HG03103 (cell line): ENCODE measurements at regions not wholly inside any gene's neighbourhood (a gene's known extent, or its start where the extent isn't known, plus 50 kb on each side); places are given as distances from the start of the nearest gene placed in this dataset.

Source experiments
- ATAC-seq: cut with Tn5 transposase; IDR thresholded peaks from one replicate; pipeline ENCODE4 v1.9.1; 2021; ENCODE audit warnings: low read depth; ENCODE audit not compliant: unreplicated experiment

DNA sequence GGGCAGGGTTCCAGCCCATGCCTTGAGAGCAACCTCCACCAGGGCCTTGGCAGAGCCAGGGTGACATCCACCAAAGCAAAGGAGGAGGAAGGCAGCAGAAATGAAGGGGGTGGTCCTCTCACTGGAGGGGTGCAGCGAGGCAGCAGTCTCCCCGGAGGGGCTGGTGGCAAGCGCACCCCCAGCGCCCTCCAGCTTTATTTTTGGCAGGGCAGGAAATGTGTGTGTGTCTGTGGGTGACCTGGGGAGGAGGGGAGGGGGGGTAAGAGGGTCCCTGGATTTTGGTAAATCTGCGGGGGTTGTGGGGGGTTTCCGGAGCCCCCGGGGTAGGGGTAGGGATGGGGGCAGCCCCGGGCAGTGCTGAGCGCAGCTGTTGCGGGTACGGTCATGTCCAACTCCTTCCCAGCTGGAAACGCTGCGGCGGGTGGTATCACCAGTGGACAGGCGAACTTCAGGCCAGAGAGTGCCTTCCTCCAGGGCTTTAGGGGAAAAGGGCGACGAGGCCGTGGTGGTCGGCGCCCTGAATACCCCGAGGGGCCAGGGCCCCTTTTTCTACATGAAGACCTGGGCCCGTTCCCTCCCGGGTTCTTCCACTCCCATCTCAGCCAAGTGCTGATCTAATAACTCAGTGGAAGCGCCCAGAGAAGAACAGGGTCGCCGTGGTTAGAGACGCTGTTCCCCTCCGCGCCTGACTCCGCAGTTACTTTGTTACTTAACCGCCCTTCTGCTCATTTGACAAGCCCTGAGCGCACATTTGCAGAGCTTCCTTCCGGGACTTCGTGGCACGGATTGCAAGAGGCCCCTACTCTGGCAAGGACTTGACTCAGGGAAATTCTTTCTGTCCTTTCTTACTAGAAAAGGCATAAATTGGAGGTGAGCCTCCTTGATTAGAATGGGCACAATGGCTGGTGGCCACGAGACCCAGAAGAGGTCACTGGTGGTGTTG is 55.2 kb downstream of the FOS start:
- no peak for ATAC-seq

DNA sequence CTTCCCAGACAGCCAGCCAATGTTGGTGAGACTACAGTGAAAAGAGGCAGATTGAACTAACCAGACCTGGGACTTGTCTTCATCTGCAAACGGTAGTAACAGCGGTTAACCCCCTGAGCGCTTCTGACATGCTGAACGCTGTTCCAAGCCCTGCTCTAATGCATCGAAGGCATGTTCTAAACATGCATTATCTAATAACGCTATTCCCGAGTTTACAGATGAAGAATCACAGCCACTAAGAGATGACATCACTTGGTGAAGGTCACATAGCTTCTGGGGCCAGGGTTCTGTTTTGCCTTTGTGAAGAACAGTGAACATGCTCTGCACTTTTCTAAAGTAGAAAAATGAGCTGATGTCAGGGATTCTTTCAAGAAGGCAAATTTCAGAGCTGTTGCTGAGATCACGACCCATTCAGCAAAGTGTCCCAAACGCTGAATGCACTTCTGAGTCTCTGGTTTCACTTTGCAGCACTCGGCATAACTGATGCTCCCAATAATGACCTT is 56.0 kb downstream of the FOS start:
- no peak for ATAC-seq

DNA sequence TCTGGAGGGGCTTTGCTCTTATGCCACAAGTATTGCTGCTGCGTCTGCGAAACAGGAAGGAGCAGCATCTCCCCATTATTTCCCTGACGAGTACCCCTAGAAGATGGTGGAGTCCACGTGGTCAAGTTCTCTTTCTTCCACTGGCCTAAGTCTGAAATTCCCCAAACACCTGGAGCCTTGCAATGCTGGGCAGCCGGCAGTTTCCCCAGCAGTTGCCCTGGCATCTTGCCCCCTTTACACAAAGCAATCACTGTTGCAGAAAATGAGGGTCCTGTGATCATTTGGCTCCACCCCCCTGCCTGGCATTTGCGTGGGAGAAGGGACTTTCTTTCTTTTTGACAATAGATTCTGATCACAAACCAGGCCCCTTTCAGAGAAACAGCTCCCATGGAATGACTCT is 56.9 kb downstream of the FOS start:
- no peak for ATAC-seq

DNA sequence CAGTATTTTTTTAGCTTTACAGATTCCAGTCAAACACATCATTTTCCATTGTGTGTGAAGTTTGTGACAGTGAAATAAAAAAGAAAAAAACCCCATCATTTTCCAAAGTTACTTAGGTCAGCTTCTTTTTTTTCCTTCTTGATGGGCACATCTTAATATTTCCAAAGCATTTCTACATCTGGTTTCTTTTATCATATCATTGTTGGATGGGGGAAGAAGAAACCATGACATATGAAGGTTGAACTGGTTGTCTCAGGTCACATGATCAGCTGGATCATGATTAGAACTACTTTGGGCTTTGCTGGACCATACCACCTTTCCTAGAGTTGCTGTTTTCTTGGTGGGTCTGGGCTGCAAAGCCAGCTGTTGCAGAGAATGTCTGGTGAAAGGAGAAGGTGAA is 59.8 kb downstream of the FOS start:
- ATAC-seq: no peak

DNA sequence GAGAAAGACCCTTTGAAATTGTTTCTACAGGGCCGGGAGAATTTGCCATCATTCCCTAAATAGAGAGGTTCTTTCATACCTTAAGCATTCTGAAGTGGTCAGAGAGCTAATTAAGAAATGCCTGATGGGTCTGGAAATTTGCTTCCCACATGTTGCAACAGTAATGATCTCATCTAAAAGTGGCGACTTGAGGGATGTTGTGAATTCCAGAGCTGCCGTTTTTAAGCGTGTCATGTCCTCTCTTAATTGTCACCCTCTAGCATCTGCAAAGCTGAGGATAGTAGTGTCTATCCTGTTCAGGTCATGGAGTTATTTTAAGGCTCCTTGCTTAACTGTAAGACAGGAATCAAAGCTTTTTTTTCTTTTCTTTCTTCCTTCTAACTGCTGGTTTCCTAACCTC is 60.4 kb downstream of the FOS start:
- ATAC-seq: no peak

DNA sequence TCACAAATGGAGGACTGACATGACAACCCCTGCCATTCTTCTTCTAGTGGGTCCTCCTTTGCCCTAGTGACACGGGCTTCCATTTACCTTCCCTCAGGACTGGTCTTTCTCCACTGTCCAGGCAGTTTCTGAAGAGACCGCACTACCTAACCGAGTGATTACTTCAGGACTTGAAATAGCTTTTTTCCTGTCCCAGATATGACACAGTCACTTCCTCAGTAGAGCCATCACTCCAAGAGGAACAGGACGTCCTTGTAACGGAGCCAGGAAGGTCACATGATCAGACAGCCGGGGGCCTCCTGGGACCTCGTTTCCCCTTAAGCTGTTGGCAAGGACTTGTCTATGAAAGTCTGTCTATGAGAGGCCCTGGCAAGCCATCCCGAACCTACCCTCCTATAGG is 62.3 kb downstream of the FOS start:
- no peak for ATAC-seq

DNA sequence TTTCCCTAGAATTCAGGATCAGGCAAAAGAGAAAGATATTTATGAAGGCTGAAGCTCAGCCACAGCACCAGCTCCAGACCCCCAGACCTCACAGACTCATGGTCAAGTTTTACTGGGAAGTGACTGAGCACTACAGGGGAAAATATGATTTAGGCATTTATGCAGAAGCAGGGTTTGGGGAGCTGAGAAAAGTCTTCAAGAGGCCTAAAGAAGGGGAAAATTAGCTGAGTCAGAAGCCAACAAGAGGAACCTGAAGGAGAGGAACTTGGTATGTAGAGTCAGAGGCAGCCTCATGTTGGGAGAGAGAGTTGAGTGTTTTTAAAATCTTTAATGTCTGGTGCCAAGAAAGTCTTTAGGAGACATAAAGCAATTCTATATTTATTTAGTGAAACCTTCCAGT is 63.0 kb downstream of the FOS start:
- no peak for ATAC-seq

DNA sequence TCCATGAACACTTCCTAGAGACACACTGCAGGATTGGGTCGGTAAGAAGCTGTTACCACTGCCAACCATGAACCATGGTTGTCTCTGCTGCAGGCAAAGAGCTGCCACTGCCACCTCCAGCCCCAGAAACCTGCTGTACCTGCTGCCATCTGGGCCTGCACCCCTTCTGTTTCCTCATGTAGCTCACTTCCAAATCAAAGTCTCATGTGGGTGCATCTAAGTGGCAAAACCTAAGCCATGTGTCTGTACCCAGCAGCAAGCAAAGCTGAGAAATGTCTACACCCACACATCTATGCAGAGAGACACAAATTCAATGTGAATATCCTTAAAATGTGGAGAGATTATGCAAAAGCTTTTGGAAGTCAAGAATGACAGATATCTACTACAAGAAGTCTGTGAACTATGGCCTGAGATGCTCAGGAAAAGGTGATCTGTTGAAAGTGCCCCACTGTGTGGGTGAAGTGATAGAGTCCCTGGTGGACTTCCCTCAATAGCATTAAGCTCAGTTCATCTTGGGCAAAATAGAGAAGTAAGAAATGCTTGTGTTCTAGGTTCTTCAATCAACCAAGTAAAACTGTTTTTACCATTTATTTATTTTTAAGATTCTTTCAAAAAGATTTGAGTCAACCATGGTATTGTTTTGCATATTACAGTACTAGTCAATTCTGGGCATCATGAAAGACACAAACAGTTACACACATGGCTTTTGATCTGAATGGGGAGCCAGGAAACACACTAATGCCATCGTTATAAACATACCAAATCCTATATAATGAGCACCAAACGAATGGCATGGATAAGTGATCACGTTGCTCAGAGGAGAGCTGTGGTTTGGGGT is 64.4 kb downstream of the FOS start:
- ATAC-seq: peak; percentile 52

DNA sequence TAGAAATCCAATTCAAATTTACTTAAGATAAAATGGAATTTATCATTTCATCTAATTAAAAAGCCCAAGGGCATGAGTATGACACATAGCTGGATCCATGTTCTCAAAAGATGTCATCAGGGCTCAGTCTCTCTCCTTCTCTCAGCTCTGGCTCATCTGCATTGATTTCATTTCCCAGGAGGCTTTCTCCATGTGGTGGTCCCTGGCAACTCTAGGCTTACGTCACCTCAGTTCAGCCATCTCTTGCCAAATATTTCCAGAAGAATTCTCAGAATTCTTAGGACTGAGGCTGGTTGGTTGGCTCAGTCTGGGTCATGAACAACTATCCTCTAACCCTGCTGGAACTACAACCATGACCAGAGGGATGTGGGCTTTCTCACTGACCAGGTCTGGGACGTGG is 65.3 kb downstream of the FOS start:
- ATAC-seq: no peak

DNA sequence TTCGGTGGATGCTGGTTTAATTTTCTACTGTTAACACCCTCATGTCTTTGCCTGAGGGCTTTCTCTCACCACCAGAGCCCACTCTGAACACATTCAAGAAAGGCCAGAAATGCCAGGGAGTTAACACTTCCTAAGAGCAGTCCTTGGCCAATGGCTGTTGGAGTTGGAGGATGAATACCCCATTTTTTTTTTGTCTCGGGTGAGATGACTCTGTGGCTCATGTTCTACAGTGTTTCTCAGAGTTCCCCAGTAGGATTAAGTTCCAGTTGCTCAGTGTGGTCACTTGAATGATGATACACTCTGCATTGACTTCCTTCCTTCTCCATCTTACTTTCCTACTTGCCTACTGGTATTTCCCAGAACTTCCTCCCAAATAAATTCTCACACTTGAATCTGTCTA is 65.8 kb downstream of the FOS start:
- no peak for ATAC-seq

DNA sequence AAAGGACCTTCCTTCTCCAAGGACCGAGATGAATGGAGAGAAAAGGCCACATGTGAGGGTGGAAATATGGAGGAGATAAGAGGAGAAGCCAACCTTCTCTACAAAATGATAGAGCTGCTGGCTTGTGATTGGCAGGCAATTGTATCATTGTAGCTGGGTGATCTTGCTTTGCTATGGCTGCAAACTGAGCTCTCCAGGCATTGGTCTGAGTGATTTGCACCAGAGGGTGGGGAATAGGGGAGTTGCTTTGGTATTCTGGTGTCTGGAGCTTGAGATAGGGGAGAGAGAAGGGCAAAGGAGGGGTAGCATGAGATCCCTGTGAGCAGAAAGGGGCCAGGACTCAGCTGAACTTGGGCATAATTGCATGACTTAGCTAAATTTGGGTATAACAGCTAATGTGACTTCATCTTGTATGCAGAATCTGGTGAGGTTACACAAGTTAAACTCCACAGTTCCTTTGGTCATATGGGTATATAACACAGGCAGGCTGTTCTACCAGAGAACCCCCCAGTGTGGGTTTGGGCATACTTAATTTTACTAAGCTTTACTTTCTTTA is 72.0 kb downstream of the FOS start:
- no peak for ATAC-seq

DNA sequence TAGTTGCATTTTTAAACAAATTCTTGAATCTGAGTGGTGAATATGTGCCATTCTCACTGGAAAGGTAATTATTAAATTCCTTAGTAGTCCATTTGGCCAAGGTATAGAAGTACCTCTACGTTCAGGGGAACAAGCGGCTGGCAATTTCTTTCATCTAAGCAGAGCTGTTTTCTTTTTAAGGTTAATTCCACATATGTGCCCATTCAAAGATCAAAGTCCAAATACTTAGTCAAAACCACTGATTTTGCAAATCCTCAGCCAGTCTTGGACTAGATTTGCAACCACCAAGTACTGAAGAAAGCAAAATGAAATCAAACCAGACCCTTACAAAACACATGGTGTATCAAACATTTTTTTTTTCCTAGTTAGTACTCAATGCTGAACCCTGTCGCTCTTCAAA is 68.7 kb upstream of the JDP2 start:
- no peak for ATAC-seq

DNA sequence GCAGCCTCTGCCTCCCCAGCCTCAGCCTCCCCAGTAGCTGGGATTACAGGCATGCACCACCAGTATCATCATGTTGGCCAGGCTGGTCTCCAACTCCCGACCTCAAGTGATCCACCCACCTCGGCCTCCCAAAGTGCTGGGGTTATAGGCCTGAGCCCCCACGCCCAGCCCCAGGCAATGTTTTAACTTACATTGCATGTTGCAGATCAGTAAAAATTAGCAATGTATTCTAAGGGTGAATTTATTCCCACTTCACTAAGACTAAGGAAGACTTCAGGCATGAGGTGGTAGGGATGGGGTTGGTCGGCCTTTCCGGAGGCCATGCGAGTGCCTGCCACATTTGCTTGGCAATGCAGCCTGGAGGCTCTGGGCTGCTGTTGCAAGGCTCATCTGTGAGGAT is 66.8 kb upstream of the JDP2 start:
- no peak for ATAC-seq

DNA sequence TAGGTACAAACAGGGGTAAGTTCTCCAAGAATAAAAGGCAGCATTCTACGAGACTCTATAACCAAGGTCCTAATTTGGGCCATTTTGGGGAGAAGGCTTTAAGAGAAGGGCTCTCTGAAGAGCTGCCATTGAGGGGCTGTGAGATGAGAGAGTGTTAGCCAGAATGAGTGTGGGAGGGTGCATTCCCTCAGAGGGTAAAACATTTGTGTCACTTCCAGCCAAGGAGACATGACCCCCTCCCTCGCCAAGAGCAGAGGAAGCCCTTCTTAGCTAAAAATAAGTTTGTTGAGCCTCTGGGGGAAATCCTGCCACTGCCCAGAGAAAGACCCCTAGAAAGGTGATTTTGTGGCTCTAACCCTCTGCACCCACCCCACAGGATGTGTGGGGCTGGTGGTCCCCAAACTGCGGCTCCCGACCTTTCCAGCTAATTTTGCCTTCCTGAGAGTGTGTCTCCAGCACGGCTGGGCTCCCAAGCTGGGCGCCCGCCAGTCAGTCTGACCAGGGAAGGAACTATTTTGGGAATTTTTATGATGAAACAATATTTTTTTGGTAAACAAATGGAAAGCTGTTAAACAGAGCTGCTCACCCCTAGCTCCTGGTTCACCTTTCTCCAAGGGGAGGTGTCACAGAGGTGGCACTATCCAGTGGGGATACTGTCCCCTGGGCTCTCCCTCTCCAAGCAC is 65.9 kb upstream of the JDP2 start:
- no peak for ATAC-seq

DNA sequence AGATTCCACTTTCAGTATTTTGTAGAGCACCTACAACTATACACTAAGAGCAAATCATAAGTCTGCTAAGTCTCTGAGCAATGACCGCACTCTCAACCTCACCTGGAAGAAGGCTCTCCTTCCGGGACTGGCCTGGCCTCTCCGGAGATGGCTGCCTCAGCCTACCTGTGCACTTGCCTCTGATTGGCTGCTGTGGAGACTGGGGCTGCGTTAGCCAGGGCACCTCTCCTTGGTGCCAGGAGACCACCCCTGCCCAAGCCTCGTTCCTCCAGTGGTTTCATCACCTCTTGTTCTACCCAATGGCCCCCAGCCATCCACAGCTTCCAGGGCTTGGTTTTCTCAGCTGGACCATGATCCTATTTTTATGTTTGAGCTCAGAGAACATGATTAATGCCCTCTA is 64.7 kb upstream of the JDP2 start:
- ATAC-seq: no peak

DNA sequence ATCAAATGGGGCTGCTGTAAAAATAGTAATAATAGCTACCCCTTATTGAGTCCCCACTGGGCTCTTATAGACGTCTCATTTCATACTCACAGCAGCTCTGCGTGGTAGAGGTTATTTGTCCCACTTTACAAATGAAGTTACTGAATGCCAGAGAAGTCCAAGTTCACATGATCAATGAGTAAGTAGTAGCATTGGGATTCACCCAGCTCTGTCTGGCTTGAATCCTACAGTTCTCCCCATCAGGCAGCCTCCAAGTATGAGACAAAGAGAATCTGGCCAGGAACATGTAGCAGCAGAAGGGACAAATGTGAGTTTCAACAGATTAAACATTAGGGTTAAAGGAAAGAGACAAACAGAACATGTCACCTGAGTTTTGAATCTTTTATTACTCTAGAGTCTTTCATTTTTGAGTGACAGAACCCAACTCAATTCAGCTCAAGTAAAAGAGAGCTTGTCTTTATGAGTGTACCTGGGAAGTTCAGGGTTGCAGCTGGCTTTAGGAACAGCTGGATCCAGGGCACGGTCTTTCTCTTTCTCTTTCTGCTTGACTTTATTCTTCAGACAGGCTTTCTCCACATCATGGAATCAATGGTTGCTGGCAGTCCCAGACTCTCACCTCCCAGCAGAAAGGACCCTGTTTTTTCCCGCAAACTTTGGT is 64.1 kb upstream of the JDP2 start:
- ATAC-seq: no peak

DNA sequence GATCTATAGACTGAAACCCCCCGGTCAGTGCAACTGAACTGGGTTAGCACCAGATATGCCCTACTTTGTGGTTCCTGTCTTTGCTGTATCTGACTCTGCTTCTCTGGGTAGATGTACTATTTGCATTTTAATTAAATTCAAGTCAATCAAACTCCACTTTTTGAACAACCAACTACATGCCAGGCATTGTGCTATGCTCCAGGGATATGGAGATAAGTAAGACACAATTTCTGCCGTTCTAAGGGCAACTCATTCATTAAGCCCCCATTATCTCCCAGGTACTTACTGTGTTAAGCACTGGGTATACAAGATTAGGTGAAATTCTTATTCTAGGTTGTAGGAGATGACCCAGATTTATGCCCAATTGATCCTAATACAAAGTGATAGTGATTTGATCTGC is 62.7 kb upstream of the JDP2 start:
- ATAC-seq: no peak

DNA sequence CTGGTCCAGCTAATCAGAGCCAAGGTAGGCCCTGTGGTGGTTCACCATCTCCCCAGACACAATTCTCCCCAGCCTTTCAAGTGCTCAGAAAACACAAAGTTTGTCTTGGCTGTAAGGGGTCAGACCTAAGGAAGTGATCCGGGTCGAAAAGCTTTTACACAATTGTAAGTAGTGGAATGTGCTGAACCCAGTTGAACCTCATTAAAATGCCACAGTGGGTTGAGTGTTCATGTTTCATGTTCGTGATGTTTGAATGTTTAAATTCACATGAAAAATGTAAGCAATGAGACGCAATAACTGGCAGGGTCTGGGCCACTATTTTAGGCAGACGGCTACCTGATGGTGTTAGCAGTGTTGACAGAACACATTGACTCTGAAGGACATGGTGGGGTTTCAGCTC is 60.9 kb upstream of the JDP2 start:
- no peak for ATAC-seq

DNA sequence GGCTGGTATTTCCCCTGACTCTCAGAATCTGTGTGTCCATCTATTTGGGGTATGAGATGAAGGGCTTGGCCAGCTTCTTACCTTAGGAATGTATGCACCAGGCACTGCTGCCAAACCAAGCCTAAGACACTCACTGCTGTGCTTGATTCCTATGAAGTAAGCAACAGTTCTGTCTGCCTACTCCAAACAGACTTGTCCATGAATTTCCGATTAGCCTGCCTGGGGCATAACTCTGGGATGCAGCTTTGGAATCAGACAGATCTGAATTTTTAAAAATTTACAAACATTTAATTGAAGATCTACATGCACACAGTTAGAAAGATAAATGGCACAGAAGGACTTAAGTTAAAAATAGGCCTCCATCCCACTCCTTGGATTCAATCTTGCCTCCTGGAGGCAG is 59.5 kb upstream of the JDP2 start:
- ATAC-seq: no peak

DNA sequence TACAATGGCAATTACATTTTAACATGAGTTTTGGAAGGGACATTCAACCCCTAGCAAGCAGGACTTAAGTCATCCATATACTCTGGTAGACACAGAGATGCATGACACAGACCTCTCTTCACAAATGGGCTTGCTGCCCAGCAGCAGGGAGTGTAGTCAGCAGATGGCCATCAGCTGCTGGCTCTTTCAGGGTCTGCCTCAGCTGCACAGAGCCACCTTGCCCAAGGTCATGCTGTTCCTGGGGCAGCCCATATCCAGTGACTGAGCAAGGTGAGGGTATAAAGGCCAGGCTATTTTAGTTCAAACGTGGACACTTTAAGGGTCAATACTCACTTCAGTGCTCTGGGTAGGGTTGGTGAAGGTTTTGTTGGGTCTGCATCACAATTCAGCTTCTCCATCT is 58.3 kb upstream of the JDP2 start:
- ATAC-seq: no peak
